HL-60/S4 treated with phorbol 12-myristate 13-acetate at 8.2 ng/mL for 4 days and 3 days (cell line): ENCODE measurements at regions not wholly inside any gene's neighbourhood (a gene's known extent, or its start where the extent isn't known, plus 50 kb on each side); places are given as distances from the start of the nearest gene placed in this dataset.

ENCODE experiments used
- in situ Hi-C: fragments of 300-500 bp; cut with MboI; formaldehyde crosslinking; loops from 2 replicates; pipeline ENCODE4 v1.15.0; 2022; ENCODE audit warnings: low sequenced_read_pairs

GRCh38 chr1:201763455-201764140, 65.4 kb upstream of the IPO9 start:
- in situ Hi-C loops: no loop called here

GRCh38 chr1:201764166-201764565, 64.8 kb upstream of the IPO9 start:
- in situ Hi-C loops: no loop called here

- in situ Hi-C loops: no loop called here
These were observed 64.4 kb upstream of the IPO9 start for GRCh38 chr1:201764579-201764978.

- in situ Hi-C loops: no loop called here
These were observed 62.7 kb upstream of the IPO9 start for GRCh38 chr1:201766131-201766866.

GRCh38 chr1:201767339-201767738, 61.6 kb upstream of the IPO9 start:
- in situ Hi-C loops: no loop called here

- in situ Hi-C loops: no loop called here
These were observed 59.9 kb upstream of the IPO9 start for GRCh38 chr1:201769072-201769471.

- in situ Hi-C loops: no loop called here
These were observed 59.0 kb upstream of the IPO9 start for GRCh38 chr1:201769966-201770365.

- in situ Hi-C loops: no loop called here
These were observed 57.5 kb upstream of the IPO9 start for GRCh38 chr1:201771466-201771865.

GRCh38 chr1:201772178-201772577, 56.8 kb upstream of the IPO9 start:
- in situ Hi-C loops: no loop called here

GRCh38 chr1:201773764-201774163, 55.2 kb upstream of the IPO9 start:
- in situ Hi-C loops: no loop called here

GRCh38 chr1:201774224-201774982, 54.6 kb upstream of the IPO9 start:
- in situ Hi-C loops: no loop called here

- in situ Hi-C loops: no loop called here
These were observed 54.0 kb upstream of the IPO9 start for GRCh38 chr1:201774983-201775344.

GRCh38 chr1:201775380-201775779, 53.6 kb upstream of the IPO9 start:
- in situ Hi-C loops: no loop called here

- in situ Hi-C loops: no loop called here
These were observed 50.5 kb upstream of the IPO9 start for GRCh38 chr1:201778279-201779065.
